Endodermal cell (in vitro differentiated cells): ENCODE measurements at regions not wholly inside any gene's neighbourhood (a gene's known extent, or its start where the extent isn't known, plus 50 kb on each side); places are given as distances from the start of the nearest gene placed in this dataset.

ENCODE experiments used
- DNase-seq: peaks from one replicate; pipeline ENCODE4 v3.0.0-alpha.2; 2017
- H3K27ac ChIP-seq: 2 replicates; pipeline ENCODE4 v1.5.1; 2013; ENCODE audit warnings: mild to moderate bottlenecking, low read depth, low read length, moderate library complexity
- H3K27me3 ChIP-seq: 2 replicates; pipeline ENCODE4 v1.6.1; 2013; ENCODE audit warnings: mild to moderate bottlenecking, low read length, moderate library complexity; ENCODE audit not compliant: insufficient read depth, control insufficient read depth, poor library complexity, severe bottlenecking
- H3K36me3 ChIP-seq: 2 replicates; pipeline ENCODE4 v1.7.0; 2013; ENCODE audit warnings: mild to moderate bottlenecking, low read length, moderate library complexity; ENCODE audit not compliant: control insufficient read depth, insufficient read depth
- H3K4me1 ChIP-seq: one replicate; pipeline ENCODE4 v1.7.0; 2013; ENCODE audit warnings: low read length; ENCODE audit not compliant: control insufficient read depth, insufficient read depth
- H3K4me3 ChIP-seq: 2 replicates; pipeline ENCODE4 v1.5.1; 2013; ENCODE audit warnings: mild to moderate bottlenecking, low read length, moderate library complexity
- H3K9ac ChIP-seq: 2 replicates; pipeline ENCODE4 v1.6.1; 2013; ENCODE audit warnings: mild to moderate bottlenecking, low read length, moderate library complexity; ENCODE audit not compliant: poor library complexity, severe bottlenecking; ENCODE audit errors: extremely low read depth
- H3K9me3 ChIP-seq: 2 replicates; pipeline ENCODE4 v1.6.1; 2013; ENCODE audit warnings: mild to moderate bottlenecking, low read length, moderate library complexity; ENCODE audit not compliant: control insufficient read depth
- H3K27ac Mint-ChIP-seq: 2 replicates; pipeline ENCODE4 v1.8.0; 2020; ENCODE audit warnings: mixed read lengths
- H3K27me3 Mint-ChIP-seq: 2 replicates; pipeline ENCODE4 v1.8.0; 2021; ENCODE audit warnings: mild to moderate bottlenecking, mixed read lengths; ENCODE audit not compliant: insufficient read depth
- H3K36me3 Mint-ChIP-seq: 2 replicates; pipeline ENCODE4 v1.8.0; 2020; ENCODE audit warnings: low read depth, mixed read lengths
- H3K4me1 Mint-ChIP-seq: 2 replicates; pipeline ENCODE4 v1.8.0; 2020; ENCODE audit warnings: mixed read lengths
- H3K4me3 Mint-ChIP-seq: 2 replicates; pipeline ENCODE4 v1.8.0; 2020; ENCODE audit warnings: mild to moderate bottlenecking, moderate library complexity, mixed read lengths
- H3K9me3 Mint-ChIP-seq: 2 replicates; pipeline ENCODE4 v1.8.0; 2020; ENCODE audit warnings: mild to moderate bottlenecking, mixed read lengths
- WGBS, 2 experiments: methylation state at CpG; one replicate each; pipeline versions ENCODE4 v1.1.5 to v1.1.7; 2013; ENCODE audit warnings: missing lambda C conversion rate in 2 of 2, mixed read lengths in 1 of 2; ENCODE audit not compliant: insufficient coverage in 1 of 2, insufficient read length in 1 of 2; 5-methylcytosine and 5-hydroxymethylcytosine counted together
- TF ChIP-seq, protein P1 (sequence below): fragments of 200-600 bp; sonication (generic); conservative IDR thresholded peaks from 2 replicates; pipeline ENCODE4 v1.5.0; 2021; ENCODE audit warnings: antibody characterized with exemption, mild to moderate bottlenecking

DNA sequence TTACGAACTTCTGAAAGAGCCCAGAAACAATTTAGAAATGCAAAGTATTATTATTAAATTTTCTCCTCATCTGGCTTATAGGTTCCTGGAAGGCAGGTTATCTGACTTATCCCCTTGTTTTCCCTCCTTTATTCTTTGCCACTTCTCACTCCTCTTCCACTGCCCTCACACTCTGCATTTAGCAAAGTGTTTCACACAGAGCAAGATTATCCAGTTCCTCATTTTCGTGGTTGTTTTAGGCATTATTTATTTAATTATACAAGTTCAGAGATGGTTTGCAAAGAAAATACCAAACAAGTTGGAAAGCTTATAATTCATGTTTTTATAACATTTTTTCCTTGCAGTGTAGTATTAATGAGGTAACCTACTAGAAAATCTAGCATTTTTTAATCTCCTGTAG, 544.9 kb downstream of the NSUN3 start:
- no peak for DNase-seq
- Histone ChIP-seq H3K4me1 (no peaks in the 10 kb centered on the region), H3K9me3 (no peaks in the 10 kb centered on the region), H3K4me3 (no peak overlapping the region), H3K27me3 (no peaks in the 10 kb centered on the region), H3K27ac (no peak overlapping the region), H3K9ac (no peak overlapping the region), H3K36me3 (no peaks in the 10 kb centered on the region)
- TF ChIP-seq, protein P1, sequence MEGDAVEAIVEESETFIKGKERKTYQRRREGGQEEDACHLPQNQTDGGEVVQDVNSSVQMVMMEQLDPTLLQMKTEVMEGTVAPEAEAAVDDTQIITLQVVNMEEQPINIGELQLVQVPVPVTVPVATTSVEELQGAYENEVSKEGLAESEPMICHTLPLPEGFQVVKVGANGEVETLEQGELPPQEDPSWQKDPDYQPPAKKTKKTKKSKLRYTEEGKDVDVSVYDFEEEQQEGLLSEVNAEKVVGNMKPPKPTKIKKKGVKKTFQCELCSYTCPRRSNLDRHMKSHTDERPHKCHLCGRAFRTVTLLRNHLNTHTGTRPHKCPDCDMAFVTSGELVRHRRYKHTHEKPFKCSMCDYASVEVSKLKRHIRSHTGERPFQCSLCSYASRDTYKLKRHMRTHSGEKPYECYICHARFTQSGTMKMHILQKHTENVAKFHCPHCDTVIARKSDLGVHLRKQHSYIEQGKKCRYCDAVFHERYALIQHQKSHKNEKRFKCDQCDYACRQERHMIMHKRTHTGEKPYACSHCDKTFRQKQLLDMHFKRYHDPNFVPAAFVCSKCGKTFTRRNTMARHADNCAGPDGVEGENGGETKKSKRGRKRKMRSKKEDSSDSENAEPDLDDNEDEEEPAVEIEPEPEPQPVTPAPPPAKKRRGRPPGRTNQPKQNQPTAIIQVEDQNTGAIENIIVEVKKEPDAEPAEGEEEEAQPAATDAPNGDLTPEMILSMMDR, result no peak
- 100% methylated on average over 2 of the region's 2 CpGs; no CpG with 5 or more reads in 1 of the 2 experiments for WGBS, 2 experiments
- Mint-ChIP-seq H3K4me1 (no peaks in the 10 kb centered on the region), H3K36me3 (no peaks in the 10 kb centered on the region), H3K27me3 (no peaks in the 10 kb centered on the region), H3K9me3 (no peaks in the 10 kb centered on the region), H3K27ac (no peak overlapping the region), H3K4me3 (no peak overlapping the region)

DNA sequence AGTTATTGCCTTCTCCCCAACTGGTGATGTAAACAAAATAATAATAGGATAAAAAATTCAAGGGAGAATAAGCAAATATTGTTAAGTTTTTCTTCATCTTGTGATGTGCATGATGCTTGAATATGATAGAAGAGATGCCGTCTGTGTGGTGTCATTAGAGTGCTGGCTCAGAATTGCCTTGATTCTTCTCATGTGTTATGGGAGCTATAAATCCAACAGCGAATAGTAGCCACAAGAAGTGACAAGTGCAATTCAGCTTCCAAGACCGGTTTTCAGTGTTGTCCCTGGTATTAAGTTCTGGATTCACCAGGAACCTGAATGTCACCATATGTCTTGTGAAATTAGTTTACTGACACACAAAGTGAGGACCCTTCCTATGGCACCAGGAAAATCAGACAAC, 547.0 kb downstream of the NSUN3 start:
- H3K9ac ChIP-seq, result no peak overlapping the region
- no peak overlapping the region for H3K27ac ChIP-seq
- no peaks in the 10 kb centered on the region for H3K27me3 Mint-ChIP-seq
- TF ChIP-seq, protein P1, result no peak
- no peak overlapping the region for H3K27ac Mint-ChIP-seq
- H3K4me3 ChIP-seq, result no peak overlapping the region
- 89 to 93% methylated on average over 2 to 3 of the region's 3 CpGs for WGBS, 2 experiments
- H3K9me3 Mint-ChIP-seq, result no peaks in the 10 kb centered on the region
- H3K4me1 Mint-ChIP-seq, result no peaks in the 10 kb centered on the region
- no peaks in the 10 kb centered on the region for H3K9me3 ChIP-seq
- no peaks in the 10 kb centered on the region for H3K27me3 ChIP-seq
- DNase-seq, result no peak
- H3K4me1 ChIP-seq, result no peaks in the 10 kb centered on the region
- no peak overlapping the region for H3K4me3 Mint-ChIP-seq
- no peaks in the 10 kb centered on the region for H3K36me3 Mint-ChIP-seq
- no peaks in the 10 kb centered on the region for H3K36me3 ChIP-seq

DNA sequence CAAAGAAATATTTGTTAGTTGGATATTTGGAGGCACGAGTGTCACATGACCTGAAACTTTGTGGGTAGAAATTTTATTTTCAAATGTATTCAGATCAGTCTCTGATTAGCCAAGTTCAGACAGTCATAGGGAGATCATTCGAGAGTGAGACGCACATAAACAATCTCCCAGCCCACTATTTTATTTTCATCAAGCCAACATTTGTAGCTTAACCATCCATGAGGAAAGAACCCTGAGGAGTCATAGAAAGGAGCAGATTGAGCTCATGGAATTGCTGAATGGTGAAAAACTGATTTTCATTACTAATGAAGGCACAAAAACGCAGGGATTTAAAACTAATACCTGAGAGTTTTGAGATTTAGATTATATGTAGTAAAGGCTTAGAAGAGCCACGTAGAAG, 548.7 kb downstream of the NSUN3 start:
- TF ChIP-seq, protein P1, result no peak
- Histone ChIP-seq H3K9ac (no peak overlapping the region), H3K27me3 (no peaks in the 10 kb centered on the region), H3K9me3 (no peaks in the 10 kb centered on the region), H3K4me3 (no peak overlapping the region), H3K4me1 (no peaks in the 10 kb centered on the region), H3K36me3 (no peaks in the 10 kb centered on the region), H3K27ac (no peak overlapping the region)
- DNase-seq, result no peak
- Mint-ChIP-seq H3K4me1 (peaks cover 1% of the 10 kb centered on the region), H3K4me3 (no peak overlapping the region), H3K9me3 (no peaks in the 10 kb centered on the region), H3K27ac (no peak overlapping the region), H3K27me3 (no peaks in the 10 kb centered on the region), H3K36me3 (no peaks in the 10 kb centered on the region)
- 80 to 93% methylated on average over 1 to 5 of the region's 5 CpGs for WGBS, 2 experiments
